ENCODE measurements at regions not wholly inside any gene's neighbourhood (a gene's known extent, or its start where the extent isn't known, plus 50 kb on each side); places are given as distances from the start of the nearest gene placed in this dataset.
"Not testable (repeated sequence)": the region's sequence is repeated elsewhere in the genome, so short reads cannot be mapped to it uniquely, and the experiment has no call there.

- TF ChIP-seq THRA (CRISPR knock-in tag; IDR thresholded peaks at IDR 0.05; ENCODE audit: borderline replicate concordance) (no peak), NONO (IDR thresholded peaks at IDR 0.05) (no peak), NONO (CRISPR knock-in tag; conservative IDR thresholded peaks at IDR 0.05) (no peak), ZNF530 (CRISPR knock-in tag; IDR thresholded peaks at IDR 0.05; ENCODE audit: low read depth) (no peak), GATA4 (IDR thresholded peaks at IDR 0.05; ENCODE audit: borderline replicate concordance, low read depth) (no peak), NCOA2 (CRISPR knock-in tag; IDR thresholded peaks at IDR 0.05) (no peak), ELK4 (CRISPR knock-in tag; IDR thresholded peaks at IDR 0.05; ENCODE audit: borderline replicate concordance) (no peak), ZNF782 (CRISPR knock-in tag; IDR thresholded peaks at IDR 0.05; ENCODE audit: borderline replicate concordance) (no peak)
Measured at GRCh38 chr9:33698267-33698666, 97.1 kb upstream of the PRSS3 start (continued).

GRCh38 chr9:33700940-33701339 lies 94.4 kb upstream of the PRSS3 start:
- H3K36me3 ChIP-seq (replicated peaks in 1 of 2; ENCODE audit: control insufficient read depth in 1 of 2, insufficient read depth in 2 of 2, low read length in 2 of 2); H3K79me2 ChIP-seq (ENCODE audit: insufficient read depth, low read length); CTCF ChIA-PET (ENCODE audit: low intra/inter-chr PET ratio, low total read pairs); H3K27ac ChIP-seq (ENCODE audit: extremely low read length, insufficient read depth, low read length); H3K4me1 ChIP-seq (ENCODE audit: insufficient read depth, low read length); H3K9ac ChIP-seq (ENCODE audit: insufficient read depth, low read depth, low read length); H4K20me1 ChIP-seq (ENCODE audit: insufficient read depth, low read length); in situ Hi-C loops (cut with HindIII; ENCODE audit: extremely low pct_ligation_motif_present, low pct_unique_long_range_greater_than_20kb); FAIRE-seq; BruUV-seq (replicated peaks); ATAC-seq; DNase-seq (ENCODE audit: low spot score); intact Hi-C loops (cut with micrococcal nuclease; ENCODE audit: unreplicated experiment); H3K9me3 ChIP-seq (ENCODE audit: low read length); H3K4me2 ChIP-seq (ENCODE audit: low read depth, low read length); H2AFZ ChIP-seq (ENCODE audit: low read length); POLR2A ChIA-PET; H3K4me3 ChIP-seq (replicated peaks in 1 of 3; ENCODE audit: insufficient read depth in 1 of 3, low read depth in 2 of 3, low read length in 3 of 3): not testable (repeated sequence)
- H3K27me3 ChIP-seq (ENCODE audit: control insufficient read depth in 1 of 2, insufficient read depth in 2 of 2, low read length in 2 of 2) = peaks cover 0 to 11% of the 10 kb centered on the region in 2 experiments; a peak in 2 of 5 replicates
- 2% methylated on average over 2 of the region's 2 CpGs for WGBS (ENCODE audit: low lambda C conversion rate)

Data from HepG2 (cell line).